DMS53 treated with DMSO at 0.1 percent for 48 hours (cell line): ENCODE measurements at regions not wholly inside any gene's neighbourhood (a gene's known extent, or its start where the extent isn't known, plus 50 kb on each side); places are given as distances from the start of the nearest gene placed in this dataset.
A peak's percentile ranks its signal among the peaks of the same experiment; 100 is the strongest.

Experiments used
- DNase-seq: peaks from one replicate; lab custom pipeline; 2025; ENCODE audit not compliant: unreplicated experiment; lab: John Stamatoyannopoulos, UW

DNA sequence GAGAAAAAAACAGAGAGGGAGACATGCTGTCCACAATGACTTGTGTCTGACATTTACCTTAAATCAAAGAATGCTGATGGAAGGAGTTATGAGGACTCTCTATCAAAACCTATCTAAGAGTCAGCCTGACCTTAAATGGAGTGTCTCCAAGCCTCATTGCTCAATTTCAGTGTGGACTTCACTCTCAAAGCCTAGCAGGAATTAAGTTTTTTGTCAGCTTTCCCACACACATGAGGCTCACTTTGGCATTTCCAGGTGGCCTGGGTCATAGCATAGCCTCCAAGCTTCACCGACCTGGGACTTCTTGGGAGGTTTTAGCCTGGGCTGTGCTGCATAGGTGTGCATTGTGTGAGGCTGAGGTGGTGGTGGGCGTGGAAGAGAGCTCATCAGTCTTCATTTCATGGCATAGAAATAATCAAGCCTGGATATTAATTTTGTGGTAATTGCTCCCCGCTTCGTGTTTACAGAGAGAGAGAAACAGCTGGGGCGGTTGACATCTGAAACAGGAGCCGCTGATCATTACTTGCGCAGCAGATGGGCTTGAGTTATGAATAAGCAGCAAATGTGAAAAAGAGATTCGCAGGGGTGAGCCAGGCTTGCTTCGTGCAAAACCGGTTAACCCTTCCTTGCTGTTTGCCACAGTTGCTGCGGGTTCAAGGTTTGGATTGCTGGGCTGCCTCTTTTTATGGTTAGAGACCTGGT, 647.8 kb downstream of the INHBA start:
- no peak for DNase-seq

DNA sequence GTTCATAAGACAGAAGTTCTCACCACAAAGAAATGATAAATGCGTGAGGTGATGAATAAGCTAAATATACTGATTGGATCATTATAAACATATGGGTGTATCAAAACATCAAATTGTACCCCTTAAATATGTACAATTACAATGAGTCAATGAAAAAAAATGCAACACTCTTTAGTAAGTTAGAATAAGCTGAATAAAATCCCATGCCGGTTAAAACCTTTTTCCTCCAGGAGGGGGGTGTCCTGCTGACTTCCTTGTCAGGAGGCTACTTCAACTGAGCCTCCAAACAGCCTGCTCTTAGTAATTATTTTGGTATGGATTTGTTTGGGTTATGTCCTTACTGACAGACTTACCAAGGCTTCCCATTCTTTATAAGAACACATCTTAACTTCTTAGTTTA, 649.1 kb downstream of the INHBA start:
- no peak for DNase-seq

DNA sequence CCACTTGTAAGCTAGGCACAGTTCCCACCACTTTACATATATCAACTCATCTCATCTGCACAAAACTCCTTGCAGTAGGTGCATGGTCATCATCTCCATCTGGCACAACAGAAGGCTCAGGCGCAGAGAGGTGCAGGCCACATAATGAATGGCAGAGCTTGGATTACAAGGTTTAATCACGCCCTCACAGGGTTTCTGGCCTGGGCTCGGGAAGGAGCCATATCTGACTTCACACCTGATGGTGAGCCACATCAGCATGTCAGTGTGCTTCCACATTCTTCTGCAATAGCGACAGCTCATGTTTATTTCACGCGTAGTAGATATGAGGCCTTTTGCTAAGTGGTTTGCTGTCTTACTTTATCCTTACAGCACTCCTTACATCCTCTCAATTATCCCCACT, 650.2 kb downstream of the INHBA start:
- no peak for DNase-seq

DNA sequence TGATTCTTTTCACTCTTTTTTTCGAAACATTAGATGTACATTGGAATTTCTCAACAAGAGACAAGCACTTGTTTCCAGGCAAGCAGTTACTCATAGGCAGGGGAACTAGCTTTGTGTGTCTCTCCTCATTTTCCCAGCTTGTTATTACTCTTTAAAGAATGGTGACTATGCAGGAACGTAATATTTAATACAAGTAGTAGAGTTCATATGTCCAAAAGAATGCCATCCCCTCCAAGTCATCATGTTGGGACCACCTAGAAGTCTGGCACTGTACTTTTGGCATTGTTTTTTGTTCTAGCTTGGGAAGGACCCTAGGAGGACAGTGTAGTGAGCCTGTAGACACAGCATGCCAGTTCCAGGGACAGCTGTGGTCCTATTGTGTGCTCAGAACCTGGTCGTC, 650.7 kb downstream of the INHBA start:
- DNase-seq, result no peak

DNA sequence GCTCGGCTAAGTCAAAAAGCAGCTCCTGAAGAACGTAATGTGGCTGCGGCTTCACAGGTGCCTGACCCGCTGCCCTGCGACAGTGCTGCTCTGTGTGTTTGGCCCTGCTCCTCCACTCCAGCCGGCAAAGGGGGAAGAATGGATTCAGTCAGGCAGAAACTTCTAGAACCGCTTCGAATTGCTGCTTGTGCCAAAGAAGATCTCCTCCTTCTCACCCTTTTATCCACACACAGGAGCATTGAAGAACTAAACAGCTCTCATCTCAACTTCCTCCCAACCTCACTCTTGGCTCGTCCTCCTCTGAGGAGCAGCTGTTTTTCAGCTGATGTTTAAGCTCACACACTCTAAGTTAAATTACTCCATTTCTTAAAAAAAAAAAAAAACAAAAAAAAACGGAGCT, 651.4 kb downstream of the INHBA start:
- no peak for DNase-seq

DNA sequence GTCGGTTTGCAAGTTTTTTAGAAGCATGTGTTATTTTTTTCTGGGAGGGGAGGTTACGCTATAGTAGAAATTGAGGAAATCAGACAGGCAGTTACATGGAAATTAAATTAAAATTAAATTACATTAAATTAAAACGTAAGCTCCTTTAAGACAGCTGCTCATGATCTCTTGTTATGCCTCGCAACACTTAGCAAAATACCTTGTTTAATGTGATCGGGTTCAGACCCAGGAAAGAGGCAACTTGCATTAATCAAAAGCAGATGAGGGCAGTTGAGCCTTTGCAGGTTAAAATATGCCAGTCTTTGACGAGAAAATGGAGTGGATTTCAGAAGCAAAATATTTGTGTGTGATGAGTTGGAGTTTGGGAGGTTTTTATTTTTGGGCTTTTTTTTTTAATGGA, 651.8 kb downstream of the INHBA start:
- no peak for DNase-seq

DNA sequence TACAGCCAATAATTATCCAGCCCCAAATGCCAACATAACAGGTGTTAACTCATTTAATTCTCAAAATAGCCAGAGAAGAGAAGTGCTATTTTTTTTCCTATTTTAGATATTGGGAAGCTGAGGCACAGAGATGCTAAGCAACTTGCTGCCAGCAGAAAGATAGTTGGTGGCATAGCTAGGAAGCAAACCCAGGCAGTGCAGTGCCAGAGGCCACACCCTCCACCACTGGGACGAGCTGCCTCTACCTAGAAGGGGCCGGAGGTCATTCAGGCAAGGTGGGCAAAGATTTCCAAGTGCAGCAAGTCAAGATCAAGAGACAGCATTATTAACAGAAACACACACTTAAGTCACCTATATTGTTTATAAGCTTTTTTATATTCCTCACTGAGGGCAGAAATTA, 654.1 kb downstream of the INHBA start:
- no peak for DNase-seq

DNA sequence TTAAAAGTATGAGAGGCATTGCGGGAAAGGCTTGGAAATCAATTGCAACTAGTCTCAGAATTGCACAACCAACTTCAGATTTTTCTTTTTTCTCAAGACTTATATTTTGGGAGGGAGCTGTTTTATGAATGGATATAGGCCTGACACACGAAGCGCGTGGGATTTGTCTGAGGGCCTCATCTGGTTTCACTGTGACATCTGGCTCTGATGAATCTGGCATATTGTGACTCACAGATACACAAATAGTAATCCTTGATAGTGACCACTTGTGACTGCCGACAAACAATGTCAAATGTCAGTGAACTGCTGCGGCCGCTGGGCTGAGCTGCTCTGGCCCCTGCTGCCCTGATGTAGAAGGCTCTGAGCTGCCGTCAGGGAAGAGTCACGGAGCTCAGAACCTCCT, 655.1 kb downstream of the INHBA start:
- DNase-seq, result peak; percentile 90

DNA sequence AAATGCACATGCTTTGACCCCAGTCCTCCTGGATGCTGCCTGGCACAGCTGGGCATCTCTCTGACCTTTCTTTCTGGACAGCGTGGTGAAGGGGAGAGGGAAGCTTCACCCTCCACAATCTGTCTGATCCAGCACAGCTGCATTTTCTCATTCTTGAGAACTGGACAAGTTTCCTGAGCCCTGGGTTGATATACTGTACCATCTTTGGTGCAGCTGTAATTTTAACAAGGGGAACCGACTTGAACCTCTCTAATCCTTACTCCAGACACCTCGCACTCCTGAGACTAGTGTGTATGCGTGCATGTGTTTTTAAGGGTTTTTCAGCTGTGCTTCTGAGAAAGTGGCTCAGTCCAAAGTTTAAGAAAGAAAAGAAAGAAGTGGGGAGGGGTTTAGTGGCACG, 655.7 kb downstream of the INHBA start:
- no peak for DNase-seq

DNA sequence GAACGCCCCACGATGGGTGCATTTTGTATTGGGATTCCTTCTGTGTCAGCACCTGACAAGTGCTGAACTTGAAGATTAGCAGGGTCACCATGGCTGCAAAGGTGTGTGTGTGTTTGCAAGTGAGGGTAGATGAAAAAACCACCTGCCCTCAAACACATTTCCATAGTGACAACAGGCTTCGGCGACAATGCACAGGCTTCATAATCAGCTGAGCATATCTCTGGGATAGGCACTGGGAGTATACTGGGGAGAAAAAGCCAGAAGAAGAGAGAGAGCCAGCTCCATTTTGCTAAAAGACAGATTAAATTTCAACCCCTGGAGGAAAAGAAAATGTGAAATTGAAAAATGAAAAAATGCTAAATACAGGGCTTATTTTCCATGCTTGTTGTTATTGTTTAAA, 656.1 kb downstream of the INHBA start:
- DNase-seq, result peak; percentile 28

DNA sequence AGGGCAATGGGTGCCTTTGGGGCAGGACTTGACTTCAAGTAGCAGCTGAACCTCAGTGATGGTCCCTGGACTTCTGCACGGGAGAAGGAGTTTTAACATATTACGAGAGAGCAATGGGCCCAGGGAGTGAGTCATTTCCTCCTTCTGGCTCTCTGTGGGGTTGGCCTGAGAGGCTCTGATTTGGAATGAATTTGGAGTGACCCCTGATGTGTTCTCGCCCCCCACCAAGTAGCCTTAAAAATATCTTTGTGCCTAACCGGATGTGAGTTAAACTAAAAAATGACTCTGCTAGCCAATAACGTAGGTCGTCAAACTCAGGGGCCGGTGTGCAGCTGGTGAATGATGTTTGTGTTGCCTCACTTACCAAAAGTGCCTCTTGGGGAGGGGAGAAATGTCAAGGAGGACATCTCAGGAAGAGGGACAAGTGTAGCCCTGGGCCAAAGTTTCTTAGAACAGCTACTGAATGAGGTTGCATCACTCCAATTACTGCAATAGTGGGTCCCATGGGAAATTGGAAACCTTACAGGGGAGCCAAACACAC, 656.6 kb downstream of the INHBA start:
- peak; percentile 28 for DNase-seq

DNA sequence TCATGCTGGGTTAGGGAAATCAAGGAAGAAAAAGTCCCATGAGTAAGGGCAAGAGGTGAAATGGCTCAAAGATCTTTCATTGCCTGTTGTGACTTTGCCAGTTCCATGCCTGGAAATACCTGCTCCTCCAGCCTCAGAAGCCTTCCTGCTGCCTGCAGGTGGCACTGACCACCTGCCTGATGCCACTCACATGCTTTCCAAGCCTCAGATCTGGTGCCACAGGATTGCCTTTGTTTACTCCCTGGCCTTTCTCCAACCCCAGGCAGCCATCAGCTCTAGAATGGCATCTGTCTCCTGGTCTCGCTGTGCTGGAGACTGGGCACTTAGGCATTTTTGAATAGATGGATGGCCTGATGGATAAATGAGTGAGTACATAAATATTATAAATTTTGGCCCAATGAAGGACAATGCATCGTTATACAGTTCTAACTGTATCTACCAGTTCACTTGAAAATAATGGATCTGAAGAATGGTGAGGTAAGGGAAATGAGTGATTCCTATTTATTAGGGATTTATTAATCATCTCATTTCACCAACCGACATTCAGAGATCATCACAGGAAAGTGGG, 657.2 kb downstream of the INHBA start:
- DNase-seq, result peak; percentile 95

DNA sequence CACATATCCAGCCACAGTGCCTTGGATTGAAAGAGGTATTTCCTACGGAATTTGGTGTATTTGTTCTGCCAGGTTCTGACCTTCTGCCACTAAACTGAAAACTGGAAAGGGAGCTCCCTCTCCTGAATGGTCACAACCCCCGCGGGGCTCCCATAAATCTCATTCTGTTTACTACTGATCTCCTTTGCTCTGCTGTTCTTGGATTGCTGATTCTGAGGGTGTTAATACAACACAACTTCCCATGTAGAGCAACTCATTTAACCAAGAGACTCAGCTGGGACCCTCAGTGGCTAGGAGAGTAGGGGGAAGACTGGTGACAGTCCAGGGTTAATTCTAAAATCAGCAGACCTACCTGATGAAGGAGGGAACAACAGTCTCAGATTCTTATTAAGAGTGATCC, 662.9 kb downstream of the INHBA start:
- no peak for DNase-seq

DNA sequence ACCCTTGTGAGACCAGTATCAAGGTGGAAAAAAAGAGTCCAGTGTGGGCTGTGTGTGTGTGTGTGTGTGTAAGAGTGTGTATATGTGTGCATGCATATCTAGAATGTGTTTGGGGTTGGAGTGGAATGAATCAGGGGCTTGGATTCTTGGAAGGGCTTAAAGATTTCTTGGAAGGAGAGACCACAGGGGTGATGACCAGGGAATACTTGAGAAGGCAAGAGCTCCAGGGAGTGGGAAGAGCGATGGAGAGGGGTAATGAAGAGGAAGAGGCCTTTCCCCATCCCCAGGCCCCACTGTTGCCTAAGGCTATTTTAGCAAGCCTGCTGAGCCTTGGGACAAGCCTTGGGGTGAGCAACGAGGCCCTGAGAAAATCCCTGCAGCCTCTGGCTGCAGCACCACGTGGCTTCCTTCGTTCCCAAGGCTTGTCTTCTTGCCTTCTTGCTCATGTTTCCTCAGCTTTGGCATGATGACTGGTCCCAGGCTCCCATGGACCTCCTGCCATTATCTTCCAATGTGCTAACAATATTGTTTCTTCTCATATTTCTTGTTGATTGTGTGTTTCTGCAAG, 663.4 kb downstream of the INHBA start:
- DNase-seq, result no peak

DNA sequence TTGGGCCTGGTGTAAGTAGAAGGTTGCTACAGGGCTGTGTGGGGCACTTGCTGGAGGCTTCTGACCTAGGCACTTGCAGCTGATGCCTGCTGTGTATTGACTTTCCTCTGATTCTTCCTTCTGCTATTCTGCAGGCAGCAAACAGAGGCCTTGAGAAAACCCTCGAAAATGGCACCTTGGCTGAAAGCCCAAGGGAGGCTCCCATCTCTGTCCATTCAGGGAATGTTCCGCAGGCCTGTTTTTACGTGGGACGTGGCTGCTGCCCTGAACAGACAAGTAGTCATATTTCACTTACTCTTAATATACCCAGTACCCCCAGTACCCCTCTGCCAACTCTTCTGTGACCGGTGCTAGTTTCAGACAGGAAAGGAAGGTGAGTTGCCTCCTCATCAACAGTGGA, 664.7 kb downstream of the INHBA start:
- DNase-seq, result no peak

DNA sequence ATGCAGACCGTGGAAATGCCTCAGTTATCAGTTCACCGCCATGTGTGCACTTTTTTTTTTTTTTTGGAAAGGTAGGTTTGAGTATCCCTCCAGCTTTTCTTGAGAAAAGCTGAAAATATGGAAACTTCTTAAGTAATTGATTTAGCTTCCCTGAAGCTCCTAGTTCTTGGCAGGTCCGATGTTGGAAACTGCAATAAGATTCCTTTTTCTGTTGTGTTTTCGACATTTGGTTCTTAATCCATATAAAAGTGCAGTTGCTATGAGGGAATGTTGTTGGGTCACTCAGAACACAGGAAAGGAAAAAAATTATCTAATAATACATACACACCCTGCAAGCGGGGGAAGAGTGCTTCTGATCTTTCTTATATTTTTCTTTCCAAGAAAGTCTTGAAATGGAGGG, 665.2 kb downstream of the INHBA start:
- no peak for DNase-seq

DNA sequence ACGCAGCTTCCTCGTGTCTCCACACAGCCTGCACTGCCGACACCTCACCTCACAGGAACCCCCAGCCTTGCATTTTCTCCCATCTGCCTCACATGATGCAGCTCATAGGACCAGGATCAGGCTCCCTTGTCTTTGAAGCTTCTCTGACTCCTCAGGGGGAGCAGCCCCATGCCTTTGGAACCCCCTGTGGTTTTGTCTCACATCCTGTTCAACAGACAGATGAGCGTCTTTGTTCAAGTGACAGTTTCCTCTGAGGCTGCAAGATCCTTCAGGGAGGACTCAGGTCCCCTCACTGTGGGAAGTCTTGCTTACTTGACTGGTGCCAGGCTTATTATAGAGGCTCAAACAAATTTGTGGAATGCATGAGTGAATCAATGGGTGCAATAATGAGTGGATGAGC, 667.1 kb downstream of the INHBA start:
- DNase-seq, result no peak

DNA sequence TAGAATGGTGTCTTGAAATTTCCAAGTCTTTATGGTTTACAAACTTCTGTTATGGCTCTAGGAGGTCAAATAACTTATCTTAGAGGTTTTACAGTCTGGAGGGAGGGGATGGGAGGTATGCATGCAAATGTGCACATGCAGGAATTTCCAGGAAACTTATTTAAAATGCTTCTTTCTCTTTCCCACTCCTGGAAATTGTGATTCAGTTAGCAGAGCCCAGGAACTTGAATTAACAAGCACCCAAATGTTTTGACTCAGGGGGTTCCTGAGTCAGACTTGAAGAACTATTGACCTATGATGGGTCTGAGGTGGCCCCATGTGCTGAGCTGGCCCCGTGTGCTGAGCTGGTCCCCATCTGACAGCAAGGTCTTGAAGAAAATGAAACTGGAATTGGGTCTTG, 669.4 kb downstream of the INHBA start:
- DNase-seq, result no peak

DNA sequence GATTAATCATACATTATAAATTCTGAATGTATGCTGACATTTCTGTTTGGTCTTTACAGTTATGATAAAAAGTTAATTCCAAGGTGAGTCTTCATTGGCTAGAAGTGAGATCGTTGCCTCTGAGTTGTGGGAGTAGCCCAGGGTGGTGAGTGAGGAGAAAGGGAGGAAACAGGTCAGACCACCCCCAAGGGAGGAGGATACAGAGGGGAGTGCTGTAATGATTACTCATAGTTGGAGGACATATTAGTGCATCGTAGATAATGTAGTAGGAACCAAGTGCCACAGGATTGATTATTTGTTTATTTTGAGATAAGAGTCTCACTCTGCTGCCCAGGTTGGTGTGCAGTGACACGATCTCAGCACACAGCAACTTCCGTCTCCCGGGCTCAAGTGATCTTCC, 672.2 kb downstream of the INHBA start:
- no peak for DNase-seq

DNA sequence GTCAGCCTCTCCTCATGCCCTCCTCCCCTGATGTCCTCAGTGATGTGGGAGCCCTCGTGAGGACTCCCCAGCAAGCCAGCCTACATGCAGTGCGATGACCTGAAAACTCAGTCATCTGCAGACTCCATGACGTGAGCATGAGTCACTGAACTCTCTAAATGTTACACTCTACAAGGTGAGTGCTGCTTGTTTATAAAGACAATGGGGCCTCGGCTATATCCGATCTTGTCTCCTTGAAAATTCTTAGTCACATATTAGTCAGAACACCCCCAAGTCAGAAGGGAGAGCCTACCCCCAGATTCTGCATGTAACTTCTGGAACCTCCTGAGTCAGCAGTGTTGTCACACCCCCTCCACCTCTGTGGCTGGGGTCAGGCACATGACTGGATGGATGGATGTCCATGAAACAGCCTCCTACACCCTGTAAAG, 673.8 kb downstream of the INHBA start:
- peak; percentile 65 for DNase-seq

DNA sequence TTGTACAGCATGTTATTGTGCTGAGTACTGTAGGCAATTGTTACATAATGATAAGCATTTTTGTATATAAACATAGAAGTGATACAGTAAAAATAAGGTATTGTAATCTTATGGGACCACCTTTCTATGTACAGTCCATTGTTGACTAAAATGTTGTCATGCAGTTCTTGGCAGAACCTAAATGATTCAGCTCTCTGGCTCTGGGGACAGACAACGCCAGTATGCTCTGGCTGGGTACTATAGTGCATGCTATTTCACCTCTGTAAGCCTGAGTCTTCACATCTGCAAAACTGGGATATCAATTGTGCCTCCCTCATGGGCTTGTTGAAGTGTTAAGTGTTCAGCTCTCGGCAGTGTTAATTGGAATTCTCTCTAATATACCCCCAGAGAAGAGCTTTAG, 674.3 kb downstream of the INHBA start:
- no peak for DNase-seq

DNA sequence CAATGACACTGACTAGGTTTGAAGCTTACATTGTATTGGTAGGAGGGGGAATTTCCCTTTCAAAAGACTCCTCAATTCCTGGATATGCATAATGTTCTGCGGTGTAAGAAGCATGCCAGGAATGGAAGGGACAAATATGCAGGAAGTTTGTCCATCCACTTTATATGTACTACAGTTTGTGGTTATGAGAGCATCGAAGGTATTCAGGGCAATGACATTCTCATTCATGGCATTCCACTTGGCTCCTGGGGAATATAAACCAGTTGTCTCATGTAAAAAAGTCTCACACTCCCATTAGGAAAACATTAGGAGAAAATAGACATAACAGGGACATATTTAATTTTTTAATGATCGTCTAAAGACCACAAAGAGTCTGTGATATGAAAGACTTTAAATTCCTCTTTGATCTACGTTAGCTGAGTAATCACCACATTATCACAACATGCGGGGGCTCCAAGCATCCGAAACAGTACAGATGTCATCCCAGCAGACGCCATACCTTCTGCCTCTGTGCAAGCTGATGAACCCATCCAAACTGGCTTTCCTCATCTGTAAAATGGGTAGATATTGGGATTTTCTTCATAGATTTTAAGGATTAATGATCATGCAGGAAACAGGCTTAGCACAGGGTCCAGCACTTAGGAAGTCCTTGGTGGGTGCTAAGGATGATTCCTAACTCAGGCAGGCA, 675.3 kb downstream of the INHBA start:
- DNase-seq, result no peak
